ENCODE measurements at regions not wholly inside any gene's neighbourhood (a gene's known extent, or its start where the extent isn't known, plus 50 kb on each side); places are given as distances from the start of the nearest gene placed in this dataset.

DNA sequence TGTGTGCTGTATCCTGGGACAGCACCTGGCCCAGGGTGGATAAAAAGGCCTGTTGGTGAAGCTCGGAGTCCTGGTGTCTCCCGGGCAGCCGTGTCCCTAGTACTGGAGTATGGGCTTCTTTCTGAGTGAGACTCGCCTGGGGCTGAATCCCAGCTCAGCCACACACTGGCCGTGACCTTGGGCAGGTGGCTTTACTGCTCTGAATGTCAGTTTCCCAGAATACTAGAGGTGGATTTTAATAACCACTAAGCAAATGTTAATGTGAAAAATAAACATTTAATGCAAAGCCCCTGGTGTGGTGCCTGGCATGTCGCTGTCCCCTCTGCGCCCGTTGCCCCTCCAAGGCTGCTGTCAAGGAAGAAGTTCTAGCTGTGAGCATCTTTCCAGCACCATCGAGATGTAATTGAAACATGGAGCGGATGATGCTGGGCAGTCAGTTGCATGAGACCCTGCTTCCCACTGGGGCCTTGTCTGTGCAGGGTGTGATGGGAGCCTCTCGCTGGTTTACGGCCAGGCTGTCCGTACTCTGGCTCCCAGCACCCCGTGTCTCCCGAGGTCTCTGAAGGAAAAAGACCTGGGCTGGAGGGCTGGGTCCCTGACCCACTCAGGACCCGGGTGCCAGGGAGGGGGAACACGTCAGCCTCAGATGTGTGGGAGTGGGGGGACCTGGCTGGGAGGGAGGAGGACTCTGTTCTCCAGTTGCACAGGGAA is 527.8 kb downstream of the MATN1 start:
- TF ChIP-seq CTCF (IDR thresholded peaks at IDR 0.05) = no peak
- no peak for TF ChIP-seq POLR2A (IDR thresholded peaks at IDR 0.05)
- no peak for TF ChIP-seq POLR2AphosphoS5 (IDR thresholded peaks at IDR 0.05)
- no peak for TF ChIP-seq EP300 (IDR thresholded peaks at IDR 0.05)
